Neuron (in vitro differentiated cells): ENCODE measurements at regions not wholly inside any gene's neighbourhood (a gene's known extent, or its start where the extent isn't known, plus 50 kb on each side); places are given as distances from the start of the nearest gene placed in this dataset.

Source experiments
- H2AFZ ChIP-seq: one replicate; pipeline ENCODE4 v1.6.1; 2013; ENCODE audit warnings: low read depth, mild to moderate bottlenecking, inconsistent platforms, low read length, moderate library complexity
- H3K27me3 ChIP-seq: one replicate; pipeline ENCODE4 v1.6.1; 2013; ENCODE audit warnings: low read length; ENCODE audit not compliant: insufficient read depth
- H3K36me3 ChIP-seq: one replicate; pipeline ENCODE4 v1.6.1; 2013; ENCODE audit warnings: low read length; ENCODE audit not compliant: insufficient read depth
- H3K4me1 ChIP-seq: one replicate; pipeline ENCODE4 v1.6.1; 2013; ENCODE audit warnings: low read length; ENCODE audit not compliant: insufficient read depth
- H3K4me3 ChIP-seq: 2 replicates; pipeline ENCODE4 v1.5.1; 2013; ENCODE audit warnings: mild to moderate bottlenecking, low read length, moderate library complexity
- H3K9me3 ChIP-seq: one replicate; pipeline ENCODE4 v1.6.1; 2013; ENCODE audit warnings: low read length

- Histone ChIP-seq H3K27me3 (peaks cover 26% of the 10 kb centered on the region), H3K4me1 (no peaks in the 10 kb centered on the region), H2AFZ (no peak overlapping the region), H3K36me3 (no peaks in the 10 kb centered on the region), H3K9me3 (no peaks in the 10 kb centered on the region), H3K4me3 (no peak overlapping the region)
Measured at GRCh38 chr10:42937048-42937447, 139.8 kb upstream of the RET start.

GRCh38 chr10:42937649-42938180 is 139.2 kb upstream of the RET start:
- Histone ChIP-seq H3K4me1 (no peaks in the 10 kb centered on the region), H2AFZ (no peak overlapping the region)

GRCh38 chr10:42938351-42938750 is 138.5 kb upstream of the RET start:
- no peaks in the 10 kb centered on the region for H3K4me1 ChIP-seq
- peaks cover 14% of the 10 kb centered on the region for H3K27me3 ChIP-seq
- H3K9me3 ChIP-seq: no peaks in the 10 kb centered on the region
- no peak overlapping the region for H3K4me3 ChIP-seq
- H3K36me3 ChIP-seq: no peaks in the 10 kb centered on the region
- no peak overlapping the region for H2AFZ ChIP-seq

More at GRCh38 chr10:42937649-42938180, 139.2 kb upstream of the RET start:
- Histone ChIP-seq H3K9me3 (no peaks in the 10 kb centered on the region), H3K27me3 (peaks cover 21% of the 10 kb centered on the region), H3K36me3 (no peaks in the 10 kb centered on the region), H3K4me3 (no peak overlapping the region)

GRCh38 chr10:42939237-42939636 is 137.6 kb upstream of the RET start:
- Histone ChIP-seq H3K4me1 (no peaks in the 10 kb centered on the region), H3K36me3 (no peaks in the 10 kb centered on the region), H2AFZ (no peak overlapping the region), H3K27me3 (peaks cover 5% of the 10 kb centered on the region), H3K4me3 (no peak overlapping the region), H3K9me3 (no peaks in the 10 kb centered on the region)

GRCh38 chr10:42939685-42940366 is 137.0 kb upstream of the RET start:
- H3K4me1 ChIP-seq: no peaks in the 10 kb centered on the region
- H3K36me3 ChIP-seq: no peaks in the 10 kb centered on the region
- H3K9me3 ChIP-seq: no peaks in the 10 kb centered on the region
- H3K27me3 ChIP-seq: no peaks in the 10 kb centered on the region
- no peak overlapping the region for H3K4me3 ChIP-seq
- no peak overlapping the region for H2AFZ ChIP-seq

GRCh38 chr10:42940487-42941294 is 136.2 kb upstream of the RET start:
- H3K4me1 ChIP-seq: no peaks in the 10 kb centered on the region
- H3K27me3 ChIP-seq: no peaks in the 10 kb centered on the region
- no peaks in the 10 kb centered on the region for H3K9me3 ChIP-seq
- H2AFZ ChIP-seq: no peak overlapping the region
- no peak overlapping the region for H3K4me3 ChIP-seq
- H3K36me3 ChIP-seq: no peaks in the 10 kb centered on the region

GRCh38 chr10:42941295-42941644 is 135.6 kb upstream of the RET start:
- no peak overlapping the region for H2AFZ ChIP-seq
- no peak overlapping the region for H3K4me3 ChIP-seq
- no peaks in the 10 kb centered on the region for H3K36me3 ChIP-seq
- H3K4me1 ChIP-seq: no peaks in the 10 kb centered on the region
- no peaks in the 10 kb centered on the region for H3K27me3 ChIP-seq
- H3K9me3 ChIP-seq: no peaks in the 10 kb centered on the region

- H3K4me3 ChIP-seq: no peak overlapping the region
- no peaks in the 10 kb centered on the region for H3K9me3 ChIP-seq
- no peaks in the 10 kb centered on the region for H3K36me3 ChIP-seq
- H3K4me1 ChIP-seq: no peaks in the 10 kb centered on the region
- H2AFZ ChIP-seq: no peak overlapping the region
- H3K27me3 ChIP-seq: no peaks in the 10 kb centered on the region
Measured at GRCh38 chr10:42941790-42942189, 135.1 kb upstream of the RET start.

GRCh38 chr10:42942279-42942950 is 134.5 kb upstream of the RET start:
- Histone ChIP-seq H3K4me3 (no peak overlapping the region), H3K36me3 (no peaks in the 10 kb centered on the region), H3K9me3 (no peaks in the 10 kb centered on the region), H2AFZ (no peak overlapping the region), H3K27me3 (no peaks in the 10 kb centered on the region), H3K4me1 (no peaks in the 10 kb centered on the region)

- Histone ChIP-seq H3K4me1 (no peaks in the 10 kb centered on the region), H3K27me3 (no peaks in the 10 kb centered on the region), H3K36me3 (no peaks in the 10 kb centered on the region), H3K4me3 (no peak overlapping the region), H2AFZ (no peak overlapping the region), H3K9me3 (no peaks in the 10 kb centered on the region)
Measured at GRCh38 chr10:42943025-42943818, 133.6 kb upstream of the RET start.

GRCh38 chr10:42948040-42948439 is 128.8 kb upstream of the RET start:
- Histone ChIP-seq H2AFZ (no peak overlapping the region), H3K9me3 (no peaks in the 10 kb centered on the region), H3K27me3 (peaks cover 7% of the 10 kb centered on the region), H3K4me3 (no peak overlapping the region), H3K4me1 (no peaks in the 10 kb centered on the region), H3K36me3 (no peaks in the 10 kb centered on the region)

GRCh38 chr10:42949287-42949686 is 127.6 kb upstream of the RET start:
- H2AFZ ChIP-seq: no peak overlapping the region
- H3K36me3 ChIP-seq: no peaks in the 10 kb centered on the region
- no peaks in the 10 kb centered on the region for H3K4me1 ChIP-seq
- no peaks in the 10 kb centered on the region for H3K9me3 ChIP-seq
- peaks cover 7% of the 10 kb centered on the region for H3K27me3 ChIP-seq
- H3K4me3 ChIP-seq: no peak overlapping the region
